Stomach (tissue), 4 donors: ENCODE measurements at regions not wholly inside any gene's neighbourhood (a gene's known extent, or its start where the extent isn't known, plus 50 kb on each side); places are given as distances from the start of the nearest gene placed in this dataset.

Experiments used
- EP300 ChIP-seq: sonication (generic); formaldehyde crosslinking; IDR thresholded peaks from one replicate; pipeline ENCODE4 v1.6.1; 2017; ENCODE audit warnings: antibody characterized with exemption
- POLR2A ChIP-seq, 4 donors: fragments of 450-650 bp; IDR thresholded peaks; one replicate each; pipeline ENCODE4 v1.6.1; 2016; ENCODE audit warnings: antibody characterized with exemption in 4 of 4, control low read depth in 2 of 4, mild to moderate bottlenecking in 1 of 4, moderate library complexity in 1 of 4
- POLR2AphosphoS5 ChIP-seq, 3 donors: sonication (generic); formaldehyde crosslinking; IDR thresholded peaks; one replicate each; pipeline ENCODE4 v1.6.1; 2016; ENCODE audit warnings: antibody characterized with exemption in 3 of 3
- TF ChIP-seq, protein P1 (sequence below), 7 experiments: fragments of 450-650 bp in 4 of 7; fragments of 200-600 bp in 3 of 7; sonication (generic) in 3 of 7; IDR thresholded peaks; one replicate each; pipeline ENCODE4 v1.5.1; 2016 to 2019; ENCODE audit warnings: antibody characterized with exemption in 7 of 7, control low read depth in 2 of 7, mild to moderate bottlenecking in 1 of 7

DNA sequence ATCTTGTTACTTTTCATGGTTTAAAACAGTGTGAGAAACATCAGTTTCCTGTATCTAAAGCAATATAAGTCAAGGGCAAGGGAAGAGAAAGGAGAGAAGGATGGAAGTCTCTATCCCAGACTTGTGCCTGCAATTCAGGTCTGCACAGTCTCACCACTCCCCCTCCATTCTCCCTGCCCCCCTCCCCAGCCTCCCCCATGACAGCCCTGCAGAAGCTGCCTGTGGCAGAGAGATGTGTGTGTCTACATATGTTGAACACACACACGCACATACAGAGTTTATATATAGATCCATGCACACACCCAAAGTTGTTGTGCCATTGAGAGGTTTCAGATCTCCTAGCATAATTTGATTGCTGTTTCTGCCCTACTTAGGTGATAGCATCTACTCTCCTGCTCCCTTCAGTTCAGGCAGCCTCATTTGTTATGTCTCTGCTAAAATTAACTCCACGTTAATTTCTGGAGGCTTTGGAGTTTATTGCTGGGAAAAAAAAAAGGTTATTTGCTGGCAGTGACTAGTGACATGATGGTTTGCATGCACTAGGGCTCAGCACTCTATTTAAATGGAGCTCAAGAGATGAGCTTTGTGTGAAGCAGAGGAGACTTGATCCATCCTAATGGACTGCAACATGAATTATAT is 124.9 kb upstream of the SMYD2 start:
- TF ChIP-seq EP300 = no peak
- TF ChIP-seq, protein P1, sequence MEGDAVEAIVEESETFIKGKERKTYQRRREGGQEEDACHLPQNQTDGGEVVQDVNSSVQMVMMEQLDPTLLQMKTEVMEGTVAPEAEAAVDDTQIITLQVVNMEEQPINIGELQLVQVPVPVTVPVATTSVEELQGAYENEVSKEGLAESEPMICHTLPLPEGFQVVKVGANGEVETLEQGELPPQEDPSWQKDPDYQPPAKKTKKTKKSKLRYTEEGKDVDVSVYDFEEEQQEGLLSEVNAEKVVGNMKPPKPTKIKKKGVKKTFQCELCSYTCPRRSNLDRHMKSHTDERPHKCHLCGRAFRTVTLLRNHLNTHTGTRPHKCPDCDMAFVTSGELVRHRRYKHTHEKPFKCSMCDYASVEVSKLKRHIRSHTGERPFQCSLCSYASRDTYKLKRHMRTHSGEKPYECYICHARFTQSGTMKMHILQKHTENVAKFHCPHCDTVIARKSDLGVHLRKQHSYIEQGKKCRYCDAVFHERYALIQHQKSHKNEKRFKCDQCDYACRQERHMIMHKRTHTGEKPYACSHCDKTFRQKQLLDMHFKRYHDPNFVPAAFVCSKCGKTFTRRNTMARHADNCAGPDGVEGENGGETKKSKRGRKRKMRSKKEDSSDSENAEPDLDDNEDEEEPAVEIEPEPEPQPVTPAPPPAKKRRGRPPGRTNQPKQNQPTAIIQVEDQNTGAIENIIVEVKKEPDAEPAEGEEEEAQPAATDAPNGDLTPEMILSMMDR (IDR thresholded peaks at IDR 0.05) = no peak
- TF ChIP-seq POLR2A (IDR thresholded peaks at IDR 0.05) = no peak
- no peak for TF ChIP-seq POLR2AphosphoS5 (IDR thresholded peaks at IDR 0.05)
